Endothelial cell of hepatic sinusoid (primary cell): ENCODE measurements at regions not wholly inside any gene's neighbourhood (a gene's known extent, or its start where the extent isn't known, plus 50 kb on each side); places are given as distances from the start of the nearest gene placed in this dataset.

Source experiments
- in situ Hi-C: cut with HindIII; loops from 2 replicates; pipeline ENCODE4 v1.10.0; 2017; ENCODE audit warnings: low sequenced_read_pairs

DNA sequence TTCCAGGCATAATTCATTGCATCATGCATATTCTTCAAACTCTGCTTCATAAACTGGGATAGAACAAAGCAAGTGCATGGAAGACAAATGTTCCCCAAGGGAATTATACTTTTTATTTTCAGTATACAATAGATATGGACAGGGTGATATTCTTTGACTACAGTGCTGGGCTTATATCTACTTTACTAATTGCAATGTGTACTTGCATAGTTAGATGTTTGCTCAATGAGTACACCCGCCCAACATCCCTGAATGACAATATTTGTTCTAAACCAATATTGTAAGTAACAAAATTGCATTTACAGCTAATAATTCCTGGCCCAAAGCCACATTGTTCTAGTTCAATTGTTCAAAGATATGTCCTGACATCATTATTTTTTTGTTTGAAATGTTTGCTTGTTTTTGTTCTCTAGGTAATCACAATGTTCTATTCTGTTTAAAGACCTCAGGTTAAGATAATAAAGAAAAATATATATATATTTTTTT lies 171.4 kb downstream of the PTN start:
- in situ Hi-C loops = loop anchor here (25.0 kb wide), 1 partner anchor 440 kb away; no protein-coding TSS in a partner anchor

DNA sequence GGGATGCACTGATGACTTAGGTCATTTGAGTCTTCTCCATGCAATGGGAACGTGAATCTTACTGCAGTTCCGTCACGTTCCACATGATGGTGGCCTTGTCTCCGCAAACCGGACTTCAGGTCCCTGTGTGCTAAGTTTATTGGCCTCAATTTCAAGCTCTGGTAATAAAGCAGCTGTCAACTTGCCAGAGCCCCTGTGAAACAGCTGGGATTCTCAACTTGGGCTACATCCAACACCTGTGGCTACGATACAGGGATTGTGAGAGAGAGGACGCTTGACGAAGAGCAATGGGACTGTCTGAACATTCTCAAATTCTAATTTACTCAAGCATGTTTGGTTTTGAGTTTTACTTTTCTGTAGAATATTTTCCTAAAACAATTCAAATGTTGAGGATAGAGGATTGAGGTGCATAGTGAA lies 174.2 kb downstream of the PTN start:
- in situ Hi-C loops = loop anchor here (25.0 kb wide), 1 partner anchor 443 kb away; no protein-coding TSS in a partner anchor

DNA sequence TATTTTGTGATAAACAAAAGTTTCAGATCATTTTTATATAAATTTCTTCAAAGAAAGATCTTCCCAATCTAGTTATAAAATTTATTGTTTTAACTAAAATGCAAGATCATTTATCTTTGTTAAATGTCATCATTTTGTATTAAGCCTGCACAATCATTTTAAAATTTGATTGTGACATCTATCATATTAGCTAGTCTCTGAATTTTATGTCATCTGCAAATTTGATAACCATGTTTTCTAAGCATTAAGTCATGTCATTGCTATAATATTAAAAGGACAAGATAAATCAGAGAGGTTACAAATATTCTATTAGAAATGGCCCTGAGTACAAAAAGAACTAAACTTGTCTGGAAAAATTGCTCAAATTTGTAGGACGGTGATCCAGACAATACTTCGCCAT lies 175.9 kb downstream of the PTN start:
- in situ Hi-C loops = loop anchor here (25.0 kb wide), 1 partner anchor 445 kb away; no protein-coding TSS in a partner anchor

DNA sequence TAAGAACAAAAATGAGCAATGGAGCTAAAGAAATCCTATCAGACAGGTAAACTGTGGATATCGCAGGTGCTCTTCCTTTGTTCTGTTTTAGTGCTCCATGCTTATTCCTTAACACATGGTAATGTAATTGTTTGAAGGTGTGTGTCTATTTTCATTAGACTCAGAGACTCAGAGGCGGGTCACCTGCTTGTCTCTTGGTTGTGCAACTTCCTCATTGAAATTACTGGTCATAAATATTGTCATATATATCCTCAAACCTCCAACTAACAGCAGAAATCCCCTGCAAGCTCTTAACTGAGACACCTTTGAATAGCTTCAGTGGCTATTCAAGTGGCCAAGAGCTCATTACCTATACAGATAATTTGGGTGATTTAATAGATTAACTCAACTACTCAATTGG lies 177.2 kb downstream of the PTN start:
- in situ Hi-C loops = loop anchor here (25.0 kb wide), 1 partner anchor 446 kb away; no protein-coding TSS in a partner anchor

DNA sequence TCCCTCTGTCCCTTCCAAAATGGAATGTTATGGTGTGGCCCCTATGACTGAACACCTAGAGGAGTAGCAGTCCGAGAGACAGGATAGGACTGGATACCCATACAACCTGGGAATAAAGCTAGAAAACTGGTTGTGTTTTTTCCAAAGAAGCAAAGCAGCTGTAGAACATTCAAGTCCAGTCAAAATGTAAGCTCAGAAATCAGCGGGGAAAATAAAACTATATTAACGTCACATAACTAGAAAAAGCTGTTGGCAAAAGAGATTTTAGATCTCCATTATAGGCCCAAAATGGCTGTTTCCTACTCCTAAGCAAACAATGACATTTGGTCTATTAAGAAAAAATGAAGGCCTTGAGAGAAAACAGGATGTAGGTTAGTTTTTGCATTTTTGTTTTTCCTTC lies 177.7 kb downstream of the PTN start:
- in situ Hi-C loops = loop anchor here (25.0 kb wide), 1 partner anchor 447 kb away; no protein-coding TSS in a partner anchor

DNA sequence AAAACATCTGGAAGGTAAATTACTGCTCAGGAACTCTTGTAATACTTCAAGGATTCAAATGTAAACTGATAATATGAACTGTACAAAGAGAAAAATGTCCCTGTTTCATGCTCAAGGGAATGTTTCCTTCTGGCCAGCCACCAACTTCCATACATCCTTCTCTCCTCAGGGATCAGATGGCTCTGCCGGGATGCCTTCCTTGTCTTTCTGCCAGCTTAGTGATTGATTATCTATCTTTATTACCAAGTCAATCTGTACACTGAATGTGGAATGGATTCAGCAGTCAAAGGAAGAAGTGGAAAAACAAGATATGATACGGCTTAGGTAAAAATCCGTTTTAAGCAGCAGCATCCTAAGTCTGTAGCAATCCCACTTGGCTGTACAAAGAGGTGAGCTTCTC lies 178.3 kb downstream of the PTN start:
- in situ Hi-C loops = loop anchor here (25.0 kb wide), 1 partner anchor 447 kb away; no protein-coding TSS in a partner anchor

DNA sequence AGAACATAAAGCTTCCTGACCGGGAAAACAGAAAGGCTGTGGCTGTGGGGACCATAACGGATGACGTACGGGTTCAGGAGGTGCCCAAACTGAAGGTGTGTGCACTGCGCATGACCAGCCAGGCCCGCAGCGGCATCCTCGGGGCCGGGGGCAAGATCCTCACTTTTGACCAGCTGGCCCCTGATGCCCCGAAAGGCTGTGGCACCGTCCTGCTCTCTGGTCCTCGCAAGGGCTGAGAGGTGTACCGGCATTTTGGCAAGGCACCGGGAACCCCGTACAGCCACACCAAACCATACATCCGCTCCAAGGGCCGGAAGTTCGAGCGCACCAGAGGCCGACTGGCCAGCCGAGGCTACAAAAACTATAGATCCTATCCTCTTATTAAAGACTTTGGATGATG lies 179.3 kb downstream of the PTN start:
- in situ Hi-C loops = loop anchor here (25.0 kb wide), 1 partner anchor 448 kb away; no protein-coding TSS in a partner anchor

DNA sequence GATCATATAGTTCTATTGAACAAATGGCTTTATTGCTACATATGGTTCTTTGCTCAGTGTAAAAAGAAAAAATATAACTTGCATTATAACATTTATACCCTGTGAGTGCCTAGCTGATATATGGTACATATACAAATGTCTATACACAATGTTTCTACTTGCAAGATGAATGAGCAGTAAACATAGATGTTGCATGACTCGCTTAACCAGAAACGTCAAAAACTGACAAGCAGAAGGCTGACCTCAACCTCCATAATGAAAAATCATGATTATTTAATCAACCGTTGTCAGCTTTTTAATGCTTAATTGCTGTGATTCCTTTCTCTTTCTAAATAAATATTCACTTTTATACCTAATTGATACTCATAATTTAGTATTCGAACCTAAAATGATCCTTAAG lies 183.3 kb downstream of the PTN start:
- in situ Hi-C loops = loop anchor here (25.0 kb wide), 1 partner anchor 452 kb away; no protein-coding TSS in a partner anchor

DNA sequence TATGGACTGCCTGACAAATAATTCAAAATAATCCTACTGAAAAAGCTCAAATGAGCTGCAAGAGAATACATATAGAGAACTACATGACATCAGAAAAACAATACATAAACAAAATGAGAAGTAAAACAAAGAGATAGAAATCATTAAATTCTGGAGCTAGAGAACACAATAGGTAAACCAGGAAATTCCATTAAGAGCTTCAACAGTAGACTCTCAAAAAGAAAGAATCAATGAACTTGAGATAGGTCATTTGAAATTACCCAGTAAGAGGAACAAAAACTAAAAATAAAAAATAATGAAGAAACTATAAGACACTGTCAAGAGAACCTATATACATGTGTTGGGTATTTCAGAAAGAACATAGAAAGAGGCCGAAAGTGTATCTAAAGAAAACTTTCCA lies 186.3 kb downstream of the PTN start:
- in situ Hi-C loops = loop anchor here (5.0 to 25.0 kb wide), 2 partner anchors 80 to 455 kb away; no protein-coding TSS in a partner anchor

DNA sequence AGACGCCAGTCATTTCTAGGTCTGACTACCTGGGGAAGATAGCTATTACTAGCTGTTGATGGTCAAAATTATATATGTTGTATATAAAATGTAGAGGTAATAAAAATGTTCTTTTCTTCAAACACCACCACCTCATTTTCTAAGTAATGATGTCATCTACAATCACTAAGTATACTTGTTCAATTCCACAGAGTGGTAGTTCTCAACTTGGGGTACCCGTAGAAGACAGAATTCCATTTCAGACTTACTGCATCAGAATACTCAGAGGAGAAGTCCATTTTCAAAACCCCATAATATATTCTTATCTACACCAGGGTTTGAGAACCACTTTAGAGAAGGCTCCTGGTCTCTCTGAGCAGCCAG lies 191.9 kb downstream of the PTN start:
- in situ Hi-C loops = loop anchor here (25.0 kb wide), 1 partner anchor 461 kb away; no protein-coding TSS in a partner anchor

DNA sequence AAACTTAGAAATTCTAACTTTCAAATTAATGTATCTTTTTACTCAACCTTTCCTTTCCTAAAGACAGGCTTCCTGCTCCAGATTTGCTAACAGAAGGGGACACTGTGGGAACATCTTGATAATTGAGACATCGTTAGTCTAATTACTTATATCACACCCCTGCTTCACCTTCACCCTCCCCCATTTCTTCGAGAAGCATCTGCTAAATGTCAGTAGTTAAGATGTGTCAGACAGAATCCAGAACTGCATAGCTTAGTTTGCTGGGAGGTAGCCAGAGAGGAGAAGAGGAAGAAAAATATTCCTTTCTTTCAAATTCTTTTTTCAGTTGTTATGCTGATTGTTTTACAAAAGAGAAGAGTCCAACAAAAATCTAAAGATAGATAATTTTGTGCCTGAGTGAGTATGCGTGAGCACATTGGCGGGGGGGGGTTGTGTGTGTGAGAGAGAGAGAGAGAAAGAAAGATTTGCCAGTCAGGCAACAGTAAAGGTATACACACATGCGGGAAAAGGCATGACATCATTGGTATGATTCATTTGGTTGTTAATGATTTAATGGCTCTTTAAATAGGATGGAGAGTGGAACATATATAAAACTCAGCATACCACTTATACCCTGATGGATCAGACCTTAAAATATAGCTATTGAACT lies 192.4 kb downstream of the PTN start:
- in situ Hi-C loops = loop anchor here (25.0 kb wide), 1 partner anchor 461 kb away; no protein-coding TSS in a partner anchor

DNA sequence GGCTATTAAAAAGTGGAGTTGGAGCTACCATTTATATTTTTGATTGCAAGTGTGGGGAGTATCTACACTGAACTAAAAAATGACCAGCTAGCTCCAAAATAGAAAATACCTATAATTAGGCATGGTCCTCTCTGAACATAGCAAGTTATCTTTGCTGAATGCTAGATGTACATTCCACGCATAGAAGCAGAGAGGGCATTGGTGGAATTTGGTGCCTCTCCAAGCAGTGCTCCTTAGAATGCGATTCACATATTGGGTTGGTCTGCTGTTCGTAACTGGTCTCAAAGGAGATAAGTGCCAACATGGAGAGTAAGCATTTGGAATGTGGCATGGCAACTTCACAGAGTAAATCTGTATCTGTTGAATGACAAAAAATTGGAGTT lies 196.2 kb downstream of the PTN start:
- in situ Hi-C loops = no loop called here

DNA sequence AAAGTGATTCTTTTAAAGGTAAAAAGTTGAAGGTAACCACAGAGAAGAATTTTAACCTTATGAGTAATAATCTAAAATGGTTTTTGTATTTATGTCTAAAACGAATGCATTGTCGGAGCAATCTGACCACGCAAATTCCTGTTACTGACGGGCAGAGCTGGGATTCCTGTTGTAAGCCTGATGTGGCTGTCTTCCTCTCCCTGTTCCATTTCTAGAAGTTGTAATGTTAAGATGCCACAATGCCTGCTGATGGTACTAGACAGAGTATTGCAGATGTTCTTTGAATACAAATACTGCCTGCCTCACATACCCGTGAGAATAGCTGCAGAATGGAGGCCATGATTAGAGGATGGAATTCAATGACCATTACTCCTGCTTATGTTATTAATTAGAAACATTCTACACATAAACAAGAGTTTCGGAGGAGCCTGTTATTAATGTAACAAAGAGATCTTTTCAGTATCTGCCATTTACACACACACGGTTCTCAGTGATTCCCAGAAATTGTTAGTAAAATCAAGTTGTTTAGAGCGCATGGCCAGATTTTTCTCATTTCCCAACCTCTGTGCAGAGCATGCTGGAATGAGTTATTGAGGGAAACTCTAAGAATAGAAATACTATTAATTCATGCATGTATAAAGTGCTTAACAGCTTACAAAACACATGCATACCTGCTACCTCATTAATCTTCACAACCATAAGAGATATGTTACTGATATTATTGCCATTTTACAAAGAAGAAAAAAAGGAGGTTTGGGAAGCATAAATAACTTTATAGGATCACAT lies 196.8 kb downstream of the PTN start:
- in situ Hi-C loops = no loop called here

DNA sequence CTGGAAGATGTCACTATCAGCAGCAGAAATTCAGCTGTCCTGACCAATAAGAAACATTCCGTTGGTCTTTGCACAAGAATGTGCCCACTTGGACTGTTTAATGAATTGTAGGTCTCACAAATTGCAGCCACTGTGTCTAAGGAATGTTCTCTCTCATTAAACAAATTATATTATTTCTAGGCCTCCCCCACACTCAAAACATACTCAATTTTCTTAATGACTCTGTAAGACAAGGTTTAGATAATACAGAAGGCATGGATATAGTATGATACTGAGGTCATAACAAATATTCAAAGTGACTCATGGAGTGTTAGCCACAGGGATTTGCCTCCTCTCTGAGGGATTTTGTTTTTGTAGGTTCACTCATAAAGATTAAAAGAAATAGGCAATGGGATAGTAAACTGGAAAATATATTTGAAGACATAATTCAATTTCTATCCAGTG lies 197.5 kb downstream of the PTN start:
- in situ Hi-C loops = no loop called here

DNA sequence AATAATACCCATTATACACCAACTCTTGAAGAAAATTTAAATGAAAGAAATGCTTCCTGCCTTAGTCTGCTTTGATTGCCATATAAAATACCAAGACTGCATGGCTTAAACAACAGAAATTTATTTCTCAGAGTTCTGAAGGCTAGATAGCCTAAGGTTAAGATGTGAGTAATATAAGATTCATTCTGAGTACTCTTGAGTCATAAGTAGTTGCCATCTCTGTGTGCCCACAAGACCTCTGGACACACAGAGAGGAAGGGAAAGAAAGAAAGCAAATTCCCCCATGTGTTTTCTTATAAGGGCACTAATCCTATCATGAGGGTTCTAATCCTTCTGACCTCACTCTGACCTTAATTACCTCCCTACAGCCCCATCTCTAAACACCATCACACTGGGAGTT lies 201.2 kb downstream of the PTN start:
- in situ Hi-C loops = no loop called here

DNA sequence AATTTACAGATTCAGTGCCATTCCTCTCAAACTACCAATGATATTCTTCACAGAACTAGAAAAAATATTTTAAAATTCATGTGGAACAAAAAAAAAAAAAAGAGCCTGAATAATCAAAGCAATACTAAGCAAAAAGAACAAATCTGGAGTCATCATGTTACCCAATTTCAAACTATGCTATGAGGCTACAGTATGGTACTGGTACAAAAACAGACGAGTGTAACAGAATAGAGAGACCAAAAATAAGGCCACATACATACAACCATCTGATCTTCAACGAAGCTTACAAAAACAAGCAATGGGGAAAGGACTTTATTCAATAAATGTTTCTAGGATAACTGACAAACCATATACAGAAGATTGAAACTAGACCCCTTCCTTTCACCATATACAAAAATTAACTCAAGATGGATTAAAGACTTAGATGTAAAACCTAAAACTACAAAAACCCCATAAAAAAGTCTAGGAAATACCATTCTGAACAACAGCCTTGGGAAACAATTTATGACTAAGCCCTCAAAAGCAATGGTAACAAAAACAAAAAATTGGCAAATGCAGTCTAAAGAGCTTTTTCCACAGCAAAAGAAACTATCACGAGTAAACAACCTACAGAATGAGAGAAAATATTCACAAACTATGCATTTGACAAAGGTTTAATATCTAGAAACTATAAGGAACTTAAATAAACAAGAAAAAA lies 207.7 kb downstream of the PTN start:
- in situ Hi-C loops = no loop called here

DNA sequence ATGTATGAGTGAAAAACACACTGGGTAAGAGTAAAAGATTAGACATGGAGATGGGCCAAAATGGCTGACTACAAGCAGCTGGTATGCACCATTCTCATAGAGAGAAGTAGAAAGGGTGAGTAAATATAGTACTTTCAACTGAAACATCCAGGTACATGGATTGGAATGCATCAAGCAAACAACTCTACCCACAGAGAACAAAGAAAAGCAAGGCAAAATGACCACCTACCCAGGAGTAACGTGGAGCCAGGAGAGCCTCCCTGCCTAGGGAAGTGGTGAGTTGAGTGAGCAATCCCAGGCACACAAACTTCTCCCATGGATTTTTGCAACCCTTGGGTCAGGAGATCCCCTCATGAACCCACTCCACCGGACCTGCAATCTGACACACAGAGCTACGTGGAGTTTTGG lies 212.8 kb downstream of the PTN start:
- in situ Hi-C loops = no loop called here

DNA sequence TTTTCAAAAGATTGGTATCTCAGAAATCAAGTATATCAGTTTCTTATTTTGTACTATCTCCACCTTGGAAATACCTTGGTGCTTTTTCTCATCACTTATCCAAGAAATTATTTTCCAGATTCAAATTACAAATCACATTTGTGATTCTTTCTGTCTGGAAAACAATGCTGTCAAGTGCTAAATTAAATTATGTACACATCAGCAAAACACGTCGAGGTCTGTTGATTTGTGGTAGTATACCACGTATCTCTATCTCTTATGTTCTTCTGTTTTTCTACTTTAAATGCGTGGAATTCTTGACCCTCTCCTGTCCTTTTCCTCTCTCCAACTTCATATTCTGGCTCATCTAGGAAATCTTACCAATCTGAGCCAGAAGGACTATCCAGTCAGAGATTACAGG lies 214.5 kb downstream of the PTN start:
- in situ Hi-C loops = no loop called here

DNA sequence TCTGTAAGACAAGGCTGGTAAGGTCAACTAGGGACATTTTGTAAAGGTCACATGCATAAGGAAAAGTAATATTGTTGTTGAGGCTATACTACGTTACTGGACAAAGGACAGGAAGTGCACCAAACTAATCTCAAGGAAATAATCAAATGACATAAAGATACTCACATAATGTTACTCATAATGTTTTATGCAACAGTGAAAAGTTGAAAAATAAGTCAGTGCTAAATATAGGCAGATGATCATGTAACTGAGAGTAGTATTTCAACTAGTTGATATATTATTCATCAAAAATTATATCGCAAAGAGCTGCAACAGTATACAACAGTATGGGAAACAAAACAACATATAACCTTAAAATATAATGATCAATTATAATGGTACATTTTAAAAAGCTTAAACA lies 215.7 kb downstream of the PTN start:
- in situ Hi-C loops = no loop called here

DNA sequence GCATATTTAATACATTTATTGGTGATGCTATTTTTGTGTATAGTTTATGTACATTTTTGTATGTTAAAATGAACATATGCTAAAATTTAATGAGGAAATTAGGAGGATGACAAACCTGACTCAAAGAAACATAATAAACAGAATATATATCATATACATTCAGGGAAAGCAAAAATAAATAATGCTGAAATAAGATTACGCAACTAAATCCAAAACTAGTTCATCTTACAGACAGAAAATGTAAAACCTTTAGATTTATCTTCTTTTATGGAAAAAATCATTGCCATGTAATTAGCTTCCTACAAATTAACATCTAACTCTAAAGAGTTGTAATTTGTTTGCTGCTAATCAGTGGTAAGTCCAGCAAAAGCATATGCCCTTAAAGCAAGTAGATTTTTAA lies 216.5 kb downstream of the PTN start:
- in situ Hi-C loops = no loop called here

DNA sequence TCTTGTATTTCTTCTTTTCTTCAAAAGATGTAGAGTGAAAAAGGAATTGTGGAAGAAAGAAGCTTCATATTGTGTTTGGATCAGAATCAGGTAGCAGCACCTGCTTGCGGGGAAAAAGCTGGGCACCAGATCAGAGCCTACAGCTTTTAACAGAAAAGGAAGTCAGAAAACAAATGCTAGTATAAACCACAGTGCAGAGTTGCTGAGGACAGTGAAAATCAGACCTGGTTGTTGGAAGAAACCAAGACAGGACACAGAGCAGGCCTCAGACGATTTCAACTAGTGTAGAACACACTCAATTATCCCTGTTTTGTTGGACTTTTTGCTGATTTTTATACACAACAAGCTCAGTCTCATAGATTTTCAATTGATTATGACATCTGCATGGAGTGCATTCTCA lies 221.4 kb downstream of the PTN start:
- in situ Hi-C loops = no loop called here
